GM21786 (cell line): ENCODE measurements at regions not wholly inside any gene's neighbourhood (a gene's known extent, or its start where the extent isn't known, plus 50 kb on each side); places are given as distances from the start of the nearest gene placed in this dataset.
"Not testable (repeated sequence)": the region's sequence is repeated elsewhere in the genome, so short reads cannot be mapped to it uniquely, and the experiment has no call there.

Source experiments
- ATAC-seq: cut with Tn5 transposase; IDR thresholded peaks from one replicate; pipeline ENCODE4 v1.9.1; 2021; ENCODE audit not compliant: unreplicated experiment

GRCh38 chr14:61602003-61602732 lies 93.1 kb upstream of the HIF1A start:
- no peak for ATAC-seq

- no peak for ATAC-seq
Measured at GRCh38 chr14:61602733-61603077, 92.6 kb upstream of the HIF1A start.

GRCh38 chr14:61603736-61604135 lies 91.6 kb upstream of the HIF1A start:
- ATAC-seq = no peak

- ATAC-seq = no peak
Measured at GRCh38 chr14:61607570-61608244, 87.6 kb upstream of the HIF1A start.

- no peak for ATAC-seq
Measured at GRCh38 chr14:61608245-61609165, 86.8 kb upstream of the HIF1A start.

- no peak for ATAC-seq
Measured at GRCh38 chr14:61609191-61609843, 86.0 kb upstream of the HIF1A start.

- ATAC-seq = no peak
Measured at GRCh38 chr14:61609884-61610283, 85.4 kb upstream of the HIF1A start.

GRCh38 chr14:61610900-61611299 lies 84.4 kb upstream of the HIF1A start:
- no peak for ATAC-seq

GRCh38 chr14:61611880-61612630 lies 83.3 kb upstream of the HIF1A start:
- ATAC-seq = no peak

- not testable (repeated sequence) for ATAC-seq
Measured at GRCh38 chr14:61613006-61613405, 82.3 kb upstream of the HIF1A start.

GRCh38 chr14:61614693-61615092 lies 80.6 kb upstream of the HIF1A start:
- no peak for ATAC-seq

GRCh38 chr14:61615743-61616523 lies 79.4 kb upstream of the HIF1A start:
- ATAC-seq = no peak

- ATAC-seq = no peak
Measured at GRCh38 chr14:61616524-61617185, 78.7 kb upstream of the HIF1A start.

GRCh38 chr14:61618448-61618847 lies 76.9 kb upstream of the HIF1A start:
- no peak for ATAC-seq

- ATAC-seq = no peak
Measured at GRCh38 chr14:61619494-61619893, 75.8 kb upstream of the HIF1A start.

GRCh38 chr14:61620130-61620946 lies 75.0 kb upstream of the HIF1A start:
- ATAC-seq = peak; percentile 82

GRCh38 chr14:61621444-61621843 lies 73.9 kb upstream of the HIF1A start:
- no peak for ATAC-seq

GRCh38 chr14:61622051-61622450 lies 73.3 kb upstream of the HIF1A start:
- ATAC-seq = no peak
